Esophagus mucosa (tissue), 1 donor: ENCODE measurements at regions not wholly inside any gene's neighbourhood (a gene's known extent, or its start where the extent isn't known, plus 50 kb on each side); places are given as distances from the start of the nearest gene placed in this dataset.

Source experiments
- ATAC-seq: fragments of 200-7000 bp; cut with Tn5 transposase; one replicate; pipeline ENCODE4 v1.9.1; 2020
- donor health status: DM: yes; HTN: yes; CAD: no.

DNA sequence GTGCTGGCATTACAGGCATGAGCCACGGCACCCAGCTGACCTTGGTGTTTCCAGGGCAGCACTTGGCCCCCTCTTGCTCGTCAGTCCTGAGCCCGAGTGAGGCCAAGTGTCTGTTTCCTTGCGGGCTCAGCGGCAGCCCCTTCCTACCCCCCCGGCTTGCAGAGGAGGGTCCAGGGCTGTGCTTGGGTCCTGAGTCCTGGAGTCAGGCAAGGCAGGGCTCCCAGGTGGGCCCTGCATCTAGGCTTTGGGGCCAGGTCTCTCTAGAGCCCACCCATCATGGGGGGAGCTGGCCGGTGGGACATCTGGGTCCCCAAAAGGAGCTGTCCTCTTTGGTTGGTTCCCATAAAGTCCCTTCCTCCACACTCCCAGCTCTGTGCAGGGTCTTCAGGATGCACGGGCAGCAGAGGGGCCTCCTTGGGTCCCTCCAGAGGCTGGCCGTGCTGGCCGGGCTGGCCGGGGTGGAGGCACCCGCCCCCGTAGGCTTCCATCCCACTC is 63.7 kb upstream of the HPCAL1 start:
- no peak for ATAC-seq

DNA sequence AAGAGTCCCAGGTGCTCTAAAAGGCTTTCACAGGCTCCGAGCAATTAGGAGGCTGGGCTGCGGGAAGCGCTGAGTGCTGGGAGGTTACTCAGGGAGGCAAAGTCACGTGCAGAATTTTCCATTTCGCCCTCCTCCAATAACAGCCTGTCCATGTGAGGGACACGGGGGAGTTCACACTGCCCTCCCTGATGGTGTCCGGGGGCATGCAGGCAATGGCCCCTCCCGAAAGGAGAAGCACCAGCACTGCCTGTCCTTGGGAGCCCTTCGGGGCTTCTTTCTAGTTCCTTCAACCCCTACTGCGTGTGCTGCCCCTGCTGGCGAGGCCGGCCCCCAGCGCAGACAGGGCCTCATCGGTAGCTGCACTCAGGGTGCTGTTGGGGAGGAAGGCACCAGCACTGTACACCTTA is 63.1 kb upstream of the HPCAL1 start:
- ATAC-seq: no peak

DNA sequence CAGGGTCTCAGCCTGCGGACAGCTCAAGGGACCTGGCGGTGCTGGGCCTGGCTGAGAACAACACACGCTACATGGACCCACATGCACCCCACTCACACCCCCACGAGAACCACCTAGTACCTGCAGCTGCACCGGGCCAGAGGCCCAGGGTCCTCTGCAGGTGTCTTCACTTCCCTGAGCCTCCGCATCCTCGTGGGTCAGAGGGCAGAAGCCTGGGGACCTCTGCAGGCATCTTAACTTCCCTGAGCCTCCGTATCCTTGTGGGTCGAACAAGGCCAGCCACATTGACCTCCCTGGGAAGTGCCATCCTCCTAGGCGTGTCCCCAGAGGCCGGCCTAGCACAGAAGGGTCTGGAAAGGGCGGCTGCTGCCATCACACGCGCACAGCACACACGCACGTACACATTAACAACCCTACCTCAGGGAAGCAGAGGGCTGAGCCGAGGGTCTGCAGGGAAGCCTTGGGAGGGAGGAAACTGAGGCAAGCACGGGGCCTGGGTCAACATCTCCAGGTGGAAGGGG is 62.5 kb upstream of the HPCAL1 start:
- ATAC-seq: no peak

DNA sequence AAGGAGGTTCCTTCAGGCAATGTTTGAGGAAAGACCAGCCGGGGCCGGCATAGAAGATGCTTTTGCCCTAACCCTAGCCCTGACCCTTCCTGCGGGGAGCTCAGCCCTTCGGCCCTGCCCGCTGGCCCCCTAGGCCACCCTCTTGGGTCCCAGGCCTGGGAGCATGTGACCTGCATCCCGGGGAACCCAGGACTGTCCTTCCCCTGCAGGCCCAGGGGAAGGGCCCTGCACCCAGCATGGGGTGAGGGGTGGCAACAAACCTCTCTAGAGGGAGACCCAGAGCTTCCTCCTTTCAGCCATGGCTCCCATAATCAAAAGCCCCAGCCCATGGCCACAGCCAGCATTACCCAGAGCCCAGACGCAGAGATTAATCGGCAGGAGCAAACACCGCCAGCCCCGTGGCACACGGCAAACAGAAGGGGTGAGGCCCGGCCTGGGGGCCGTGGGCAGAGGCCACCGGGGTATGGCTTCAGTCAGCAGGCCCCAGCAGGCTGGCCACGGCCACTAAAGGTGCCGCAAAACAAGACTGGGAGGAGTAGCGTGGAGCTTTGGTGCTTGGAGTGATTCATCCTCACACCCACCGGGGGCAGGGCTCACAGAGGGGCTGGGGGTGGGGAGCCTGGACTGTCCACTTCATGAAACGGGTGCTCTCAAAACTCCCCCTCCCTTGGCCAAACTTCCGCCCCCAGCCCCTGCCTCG is 61.6 kb upstream of the HPCAL1 start:
- no peak for ATAC-seq

DNA sequence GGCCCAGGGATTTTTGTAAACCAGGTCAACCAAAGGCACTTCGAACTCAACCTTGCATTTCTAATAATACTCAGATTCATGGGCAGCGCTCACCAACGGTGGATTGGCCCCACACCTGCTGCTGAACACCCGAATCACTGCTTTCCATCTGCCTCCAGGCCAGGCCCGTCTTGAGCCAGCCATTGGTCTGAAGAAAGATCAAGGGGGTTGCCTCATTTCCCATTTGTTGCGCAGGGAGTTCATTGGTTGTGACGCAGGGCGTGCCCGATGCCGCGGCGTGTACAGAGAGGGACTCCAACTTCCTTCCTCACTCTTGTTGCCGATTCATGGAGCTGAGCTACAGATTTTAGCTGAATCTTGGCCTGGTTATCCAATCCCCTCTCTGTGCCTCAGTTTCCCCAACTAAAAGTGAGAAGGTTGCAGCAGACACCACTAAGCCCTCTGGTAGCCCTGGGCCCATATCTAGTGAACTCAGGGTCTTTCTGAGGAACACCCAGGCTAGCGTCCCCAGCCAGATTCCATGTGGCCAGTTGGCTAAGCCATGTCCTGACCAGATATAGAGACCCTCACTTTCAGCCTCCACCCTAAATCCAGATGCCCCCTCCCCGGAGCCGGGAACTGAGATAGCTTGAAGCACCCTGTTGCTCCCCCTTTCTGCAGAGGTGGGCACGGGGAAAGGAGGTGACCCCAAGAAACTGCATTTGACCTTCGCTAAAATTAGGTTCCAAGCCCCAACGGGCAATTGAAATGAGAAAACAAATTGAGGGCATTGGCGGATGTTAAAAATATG is 60.9 kb upstream of the HPCAL1 start:
- ATAC-seq: no peak

DNA sequence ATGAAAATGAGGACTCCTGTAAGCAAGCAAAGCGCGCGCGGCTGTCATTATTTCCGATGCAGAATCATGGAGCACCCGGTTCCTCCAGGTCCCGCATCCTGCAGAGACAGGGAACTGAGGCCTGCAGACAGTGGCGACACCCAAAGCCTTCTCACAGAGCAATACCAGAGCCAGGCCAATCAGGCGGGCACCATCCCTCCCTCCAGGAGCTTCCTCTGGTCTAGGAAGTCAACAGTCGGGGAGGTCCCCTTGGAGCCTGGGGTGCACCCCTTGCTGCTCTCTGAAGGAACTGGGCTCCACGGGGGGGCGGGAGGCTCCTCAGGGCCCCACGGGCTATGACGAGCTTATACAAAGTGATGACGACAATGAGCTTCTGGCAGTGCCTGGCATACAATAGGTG is 60.3 kb upstream of the HPCAL1 start:
- no peak for ATAC-seq

DNA sequence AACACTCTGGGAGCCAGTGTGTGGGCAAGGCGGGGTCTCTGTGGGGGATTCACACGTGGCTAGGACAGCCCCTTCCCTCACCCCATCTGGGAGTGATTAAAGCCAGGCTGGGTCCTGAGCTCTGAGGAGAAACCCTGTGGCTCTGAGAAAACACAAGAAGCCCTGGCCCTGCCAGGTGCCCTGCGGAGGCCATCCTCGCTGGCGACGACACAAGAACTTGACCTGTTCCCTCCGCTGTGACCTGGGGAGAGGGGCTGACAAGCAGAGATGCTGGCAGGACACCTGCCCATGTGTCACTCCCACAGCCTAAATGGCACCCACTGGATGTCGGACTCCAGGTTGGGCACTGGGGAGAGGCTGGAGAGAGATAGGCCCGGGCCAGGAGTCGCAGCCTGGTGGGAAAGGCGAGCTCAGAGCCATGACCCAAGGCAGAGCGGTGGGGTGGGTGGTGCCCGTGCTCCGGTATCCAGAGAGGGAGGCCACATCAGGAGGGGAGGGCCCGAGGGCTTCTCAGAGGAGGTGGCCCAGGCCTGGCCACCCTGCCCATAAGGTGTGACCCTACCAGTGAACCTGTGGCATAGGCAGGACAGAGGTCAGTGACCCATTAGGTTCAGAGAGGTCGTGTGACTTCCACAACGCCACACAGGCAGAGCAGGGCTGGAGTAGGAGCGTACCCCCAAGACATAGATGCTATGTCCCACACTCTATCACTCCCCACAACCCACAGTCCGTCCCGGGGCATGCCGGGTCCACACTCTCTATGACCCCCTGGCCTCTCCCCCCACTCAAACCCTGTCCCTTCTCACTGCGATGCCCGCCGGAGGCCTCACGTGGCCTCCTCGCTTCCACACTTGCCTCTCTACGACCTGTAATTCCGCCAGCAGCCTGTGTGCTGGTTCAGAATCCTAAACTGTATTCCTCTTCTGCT is 59.4 kb upstream of the HPCAL1 start:
- ATAC-seq: no peak

DNA sequence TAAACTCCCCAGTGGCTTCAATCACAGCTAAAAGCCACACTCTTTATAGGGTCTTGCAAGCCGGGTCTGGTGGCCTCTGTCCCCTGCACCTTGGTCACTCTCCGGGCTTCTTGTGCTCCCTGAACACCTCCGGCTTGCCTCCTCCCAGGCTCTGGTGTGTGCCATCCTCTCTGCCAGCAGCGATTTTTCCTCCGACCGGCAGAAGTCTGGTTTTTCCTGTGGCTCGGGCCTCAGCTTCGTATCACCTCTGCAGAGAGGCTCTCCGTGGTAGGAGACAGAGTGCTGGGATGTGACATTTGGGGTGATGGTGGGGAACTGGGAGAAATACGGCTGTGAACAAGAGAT is 58.8 kb upstream of the HPCAL1 start:
- no peak for ATAC-seq

DNA sequence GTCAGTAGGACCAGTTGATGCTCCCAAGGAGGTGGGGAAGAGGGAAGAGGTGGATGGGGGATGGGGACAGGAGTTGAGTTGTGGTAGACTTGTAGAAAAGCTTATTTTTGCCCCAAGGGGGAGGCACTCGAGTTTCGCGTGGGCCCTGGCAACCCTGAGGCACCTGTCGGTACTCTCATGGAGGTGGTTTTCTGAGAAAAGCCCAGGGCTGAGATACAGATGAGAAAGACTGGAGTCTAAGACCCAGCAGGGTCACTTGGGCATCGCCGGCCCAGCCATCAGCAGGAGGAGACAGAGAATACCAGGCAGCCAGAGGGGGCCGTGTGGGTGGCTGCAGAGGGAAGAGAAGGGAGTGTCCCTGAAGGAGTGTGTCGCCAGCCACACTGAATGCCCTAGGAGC is 57.7 kb upstream of the HPCAL1 start:
- no peak for ATAC-seq

DNA sequence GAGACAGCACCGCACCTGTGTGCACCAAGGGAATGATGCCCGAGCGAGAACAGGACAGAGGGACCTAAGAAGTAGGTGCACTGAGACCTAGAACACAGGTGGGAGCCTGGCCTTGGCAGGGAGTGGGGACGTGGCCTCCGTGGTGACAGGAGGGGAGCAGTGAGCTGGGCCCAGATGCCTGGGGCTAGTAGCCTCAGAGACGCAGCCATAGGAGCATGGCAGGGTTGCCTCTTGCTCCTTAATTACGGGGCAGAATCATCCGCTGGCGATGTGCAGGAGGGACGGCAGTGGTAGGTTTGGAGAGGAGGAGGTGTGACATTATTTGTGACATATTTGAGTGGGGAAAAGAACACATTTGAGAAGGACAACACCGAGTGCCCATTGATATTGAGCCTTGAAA is 57.0 kb upstream of the HPCAL1 start:
- ATAC-seq: no peak

DNA sequence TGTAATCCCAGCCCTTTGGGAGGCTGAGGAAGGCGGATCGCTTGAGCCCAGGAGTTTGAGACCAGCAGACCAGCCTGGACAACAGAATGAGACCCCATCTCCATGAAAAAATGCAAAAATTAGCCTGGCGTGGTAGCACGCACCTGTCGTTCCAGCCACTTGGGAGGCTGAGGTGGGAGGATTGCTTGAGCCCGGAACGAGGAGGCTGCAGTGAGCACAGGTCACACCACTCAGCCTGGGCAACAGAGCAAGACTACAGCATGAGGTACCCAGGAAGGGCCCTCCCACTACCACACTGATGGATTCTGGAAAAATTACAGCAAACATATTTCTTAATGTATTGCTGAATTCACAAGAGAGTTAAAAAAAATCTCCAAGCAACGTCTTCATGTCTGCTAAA is 56.3 kb upstream of the HPCAL1 start:
- ATAC-seq: no peak

DNA sequence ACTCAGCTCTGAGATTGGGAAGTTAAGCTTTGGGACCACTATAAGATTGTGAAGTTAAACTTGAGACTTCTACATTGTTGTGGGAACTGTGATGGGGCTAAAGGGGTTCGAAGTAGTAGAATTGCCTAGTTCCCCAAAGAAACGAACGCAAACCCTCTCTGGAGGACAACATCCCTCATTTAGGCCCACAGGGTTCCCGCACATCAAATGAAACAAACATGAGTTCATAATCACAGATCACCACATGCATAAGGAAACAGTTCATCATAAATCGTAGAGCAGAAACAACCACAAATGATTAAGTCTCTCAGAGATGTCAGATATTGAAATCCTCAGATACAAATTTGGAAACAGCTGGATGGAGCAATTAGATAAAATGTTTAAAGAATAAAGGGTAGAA is 55.9 kb upstream of the HPCAL1 start:
- ATAC-seq: no peak

DNA sequence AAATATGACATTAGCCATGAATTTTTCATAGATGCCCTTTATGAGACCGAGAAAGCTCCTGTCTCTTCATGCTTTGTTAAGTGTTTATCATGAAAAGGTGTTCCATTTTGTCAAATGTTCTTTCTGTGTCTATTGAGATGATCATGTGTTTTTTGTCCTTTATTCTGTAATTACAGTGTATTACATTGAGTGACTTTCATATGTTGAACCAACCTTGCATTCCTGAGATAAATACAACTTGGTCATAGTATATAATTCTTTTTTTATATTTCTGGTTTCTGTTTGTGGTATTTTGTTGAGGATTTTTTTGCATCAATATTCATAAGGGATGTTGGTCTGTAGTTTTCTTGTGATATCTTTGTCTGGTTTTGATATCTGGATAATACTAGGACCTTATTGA is 52.9 kb upstream of the HPCAL1 start:
- no peak for ATAC-seq

DNA sequence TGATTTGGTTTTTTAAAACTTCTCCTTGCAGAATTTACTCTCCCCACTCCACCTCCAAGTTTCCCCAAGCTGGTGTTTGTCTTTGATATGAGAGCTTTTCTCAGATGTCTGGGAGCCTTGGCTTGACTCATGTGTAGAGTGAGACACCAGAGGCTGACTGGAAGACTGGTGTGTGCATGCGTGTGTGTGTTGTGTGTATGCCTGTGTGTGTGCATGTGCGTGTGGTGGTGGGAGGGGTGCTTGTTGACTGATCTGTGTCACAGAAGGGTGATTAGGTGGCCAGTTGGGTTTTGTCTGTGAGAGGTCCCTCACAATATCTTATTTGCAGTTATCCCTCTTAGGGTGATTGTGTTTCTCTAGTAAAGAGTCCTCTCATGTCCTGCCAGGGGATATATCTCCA is 50.5 kb upstream of the HPCAL1 start:
- ATAC-seq: no peak

DNA sequence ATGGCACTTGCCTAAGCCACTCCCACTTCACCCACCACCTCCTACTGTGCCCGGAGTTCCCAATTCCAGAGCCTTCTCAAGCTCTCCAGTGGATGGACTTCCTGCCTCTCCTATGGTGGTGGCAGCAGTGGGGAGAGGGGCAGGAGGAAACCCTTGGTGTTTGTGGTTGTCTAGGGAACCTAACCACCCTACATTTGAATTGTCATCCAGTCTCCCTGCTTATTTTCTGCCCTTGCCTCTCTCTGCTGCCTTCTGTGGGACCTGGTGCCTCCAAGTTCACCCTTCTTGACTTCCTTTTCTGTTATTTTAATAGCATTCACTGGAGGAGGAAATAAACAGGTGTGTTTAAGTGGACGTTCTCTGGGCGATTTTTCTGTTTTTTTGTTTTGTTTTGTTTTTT is 50.0 kb upstream of the HPCAL1 start:
- no peak for ATAC-seq
